Panc1 (cell line): ENCODE measurements at regions not wholly inside any gene's neighbourhood (a gene's known extent, or its start where the extent isn't known, plus 50 kb on each side); places are given as distances from the start of the nearest gene placed in this dataset.

ENCODE experiments used
- ATAC-seq: fragments of 200-7000 bp; cut with Tn5 transposase; 2 replicates; pipeline ENCODE4 v1.9.1; 2020; ENCODE audit warnings: mild to moderate bottlenecking, moderate library complexity
- BruUV-seq: library from RNA; stranded (reverse); fragments of 400-500 nt; replicated peaks from 2 replicates; lab custom pipeline; 2021; lab: Mats Ljungman, UMichigan
- CTCF ChIA-PET: fragments of 300-600 bp; sonication (Branson Sonifier 250); formaldehyde crosslinking; loops from one replicate; lab custom pipeline; 2022; ENCODE audit warnings: antibody characterized with exemption; lab: Charles Lee
- POLR2A ChIA-PET: fragments of 300-600 bp; sonication (Branson Sonifier 250); formaldehyde crosslinking; loops from one replicate; lab custom pipeline; 2022; ENCODE audit warnings: antibody characterized with exemption; lab: Charles Lee
- DNase-seq: peaks from one replicate; pipeline ENCODE4 v3.0.0-alpha.2; 2010; ENCODE audit warnings: low read depth, low spot score
- H3K27ac ChIP-seq: 2 replicates; pipeline ENCODE4 v1.5.1; 2011; ENCODE audit warnings: mild to moderate bottlenecking, low read length, inconsistent platforms
- H3K27me3 ChIP-seq: fragments of 200-500 bp; sonication (Bioruptor generic); 2 replicates; pipeline ENCODE4 v1.6.0; 2014; ENCODE audit warnings: low read length, inconsistent platforms; ENCODE audit not compliant: control insufficient read depth, insufficient read depth
- H3K36me3 ChIP-seq: fragments of 200-500 bp; sonication (Bioruptor generic); 2 replicates; pipeline ENCODE4 v1.5.1; 2014; ENCODE audit warnings: inconsistent platforms, mild to moderate bottlenecking, low read length, moderate library complexity; ENCODE audit not compliant: control insufficient read depth, insufficient read depth
- H3K4me1 ChIP-seq: 2 replicates; pipeline ENCODE4 v1.5.1; 2011; ENCODE audit warnings: inconsistent platforms, mild to moderate bottlenecking, low read length, moderate library complexity; ENCODE audit not compliant: control insufficient read depth, insufficient read depth
- H3K4me3 ChIP-seq, 2 experiments: 2 replicates each; pipeline ENCODE4 v1.5.1; 2011 to 2012; ENCODE audit warnings: low read depth in 2 of 2, low read length in 2 of 2, mild to moderate bottlenecking in 2 of 2, inconsistent platforms in 1 of 2, moderate library complexity in 1 of 2
- H3K9me3 ChIP-seq: fragments of 200-500 bp; sonication (Bioruptor generic); 2 replicates; pipeline ENCODE4 v1.5.1; 2014; ENCODE audit warnings: low read depth, mild to moderate bottlenecking, inconsistent platforms, low read length, moderate library complexity; ENCODE audit not compliant: control insufficient read depth, insufficient read depth
- POLR2AphosphoS5 ChIP-seq: IDR thresholded peaks from 2 replicates; pipeline ENCODE4 v1.6.1; 2012; ENCODE audit warnings: mild to moderate bottlenecking, low read depth, low read length, moderate library complexity
- SIN3A ChIP-seq: IDR thresholded peaks from 2 replicates; pipeline ENCODE4 v1.6.1; 2012; ENCODE audit warnings: low read depth, mild to moderate bottlenecking, low read length, moderate library complexity, borderline replicate concordance; ENCODE audit not compliant: insufficient read depth
- TCF7L2 ChIP-seq: IDR thresholded peaks from 2 replicates; pipeline ENCODE4 v1.6.1; 2011; ENCODE audit warnings: mild to moderate bottlenecking, low read depth, low read length, inconsistent platforms
- in situ Hi-C: cut with HindIII; loops from 2 replicates; pipeline ENCODE4 v1.10.0; 2016; ENCODE audit warnings: low sequenced_read_pairs, low pct_unique_long_range_greater_than_20kb
- intact Hi-C: fragments of 100-400 bp; cut with micrococcal nuclease; formaldehyde crosslinking; loops from one replicate; pipeline ENCODE4 v1.10.0; 2022; ENCODE audit not compliant: unreplicated experiment
- TF ChIP-seq, protein P1 (sequence below), 2 experiments: IDR thresholded peaks; 2 replicates each; pipeline ENCODE4 v1.6.1; 2011 to 2012; ENCODE audit warnings: low read depth in 2 of 2, control low read depth in 1 of 2, low read length in 1 of 2, mild to moderate bottlenecking in 1 of 2, moderate library complexity in 1 of 2; ENCODE audit not compliant: insufficient read depth in 1 of 2
- TF ChIP-seq, protein P2 (sequence below): fragments of 450-650 bp; IDR thresholded peaks from 2 replicates; pipeline ENCODE4 v1.5.1; 2017; ENCODE audit warnings: mild to moderate bottlenecking

DNA sequence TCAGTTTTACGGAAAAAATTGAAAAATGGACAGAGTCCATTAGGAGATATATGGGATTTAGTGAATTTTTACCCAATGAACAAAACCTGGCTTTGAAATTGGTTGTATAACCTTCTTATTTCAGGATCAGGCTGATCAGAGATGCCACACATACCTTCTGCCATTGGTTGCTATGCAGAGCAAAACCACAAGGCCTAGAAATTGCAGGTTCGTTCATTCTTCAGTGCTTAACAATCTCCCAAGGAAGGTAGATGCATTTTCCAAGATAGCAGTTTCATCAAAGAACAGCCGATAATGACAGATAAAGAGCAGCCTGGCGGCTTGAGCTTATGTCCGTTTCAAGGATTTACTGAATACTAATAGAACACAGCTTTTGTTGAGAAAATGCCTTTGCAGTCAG lies 868.8 kb downstream of the EPHA4 start:
- no peaks in the 10 kb centered on the region for H3K9me3 ChIP-seq
- H3K27me3 ChIP-seq = no peaks in the 10 kb centered on the region
- ChIA-PET POLR2A (no interaction called here), CTCF (no interaction called here)
- H3K4me3 ChIP-seq = no peak overlapping the region
- H3K36me3 ChIP-seq = no peaks in the 10 kb centered on the region
- in situ Hi-C loops = no loop called here
- ATAC-seq (no peak), DNase-seq (no peak)
- TF ChIP-seq SIN3A (no peak), TCF7L2 (no peak)
- intact Hi-C loops = no loop called here
- no TSS peak for BruUV-seq
- H3K27ac ChIP-seq = no peak overlapping the region
- H3K4me1 ChIP-seq = no peaks in the 10 kb centered on the region

DNA sequence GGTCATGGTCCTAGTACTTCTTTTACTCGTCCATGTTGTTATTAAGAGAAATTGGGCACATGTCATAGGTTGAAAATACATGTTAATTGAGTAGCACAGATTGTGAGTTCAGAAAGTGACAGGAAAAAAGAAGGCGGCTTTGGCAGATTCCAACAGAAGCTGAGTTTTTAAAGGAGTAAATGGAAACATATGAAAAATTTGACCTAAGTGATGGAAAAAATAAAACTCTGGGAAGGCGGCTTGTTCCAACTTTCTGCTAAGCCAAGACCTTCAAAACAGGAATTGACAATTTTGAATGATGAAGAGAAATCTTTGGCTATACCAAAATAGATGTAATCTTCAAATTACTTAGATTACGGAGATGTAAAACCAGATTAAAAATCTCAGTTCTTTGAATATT lies 868.0 kb downstream of the EPHA4 start:
- Histone ChIP-seq H3K27me3 (no peaks in the 10 kb centered on the region), H3K27ac (no peak overlapping the region), H3K36me3 (no peaks in the 10 kb centered on the region), H3K4me1 (no peaks in the 10 kb centered on the region), H3K9me3 (no peaks in the 10 kb centered on the region), H3K4me3 (no peak overlapping the region)
- TF ChIP-seq, protein P1, sequence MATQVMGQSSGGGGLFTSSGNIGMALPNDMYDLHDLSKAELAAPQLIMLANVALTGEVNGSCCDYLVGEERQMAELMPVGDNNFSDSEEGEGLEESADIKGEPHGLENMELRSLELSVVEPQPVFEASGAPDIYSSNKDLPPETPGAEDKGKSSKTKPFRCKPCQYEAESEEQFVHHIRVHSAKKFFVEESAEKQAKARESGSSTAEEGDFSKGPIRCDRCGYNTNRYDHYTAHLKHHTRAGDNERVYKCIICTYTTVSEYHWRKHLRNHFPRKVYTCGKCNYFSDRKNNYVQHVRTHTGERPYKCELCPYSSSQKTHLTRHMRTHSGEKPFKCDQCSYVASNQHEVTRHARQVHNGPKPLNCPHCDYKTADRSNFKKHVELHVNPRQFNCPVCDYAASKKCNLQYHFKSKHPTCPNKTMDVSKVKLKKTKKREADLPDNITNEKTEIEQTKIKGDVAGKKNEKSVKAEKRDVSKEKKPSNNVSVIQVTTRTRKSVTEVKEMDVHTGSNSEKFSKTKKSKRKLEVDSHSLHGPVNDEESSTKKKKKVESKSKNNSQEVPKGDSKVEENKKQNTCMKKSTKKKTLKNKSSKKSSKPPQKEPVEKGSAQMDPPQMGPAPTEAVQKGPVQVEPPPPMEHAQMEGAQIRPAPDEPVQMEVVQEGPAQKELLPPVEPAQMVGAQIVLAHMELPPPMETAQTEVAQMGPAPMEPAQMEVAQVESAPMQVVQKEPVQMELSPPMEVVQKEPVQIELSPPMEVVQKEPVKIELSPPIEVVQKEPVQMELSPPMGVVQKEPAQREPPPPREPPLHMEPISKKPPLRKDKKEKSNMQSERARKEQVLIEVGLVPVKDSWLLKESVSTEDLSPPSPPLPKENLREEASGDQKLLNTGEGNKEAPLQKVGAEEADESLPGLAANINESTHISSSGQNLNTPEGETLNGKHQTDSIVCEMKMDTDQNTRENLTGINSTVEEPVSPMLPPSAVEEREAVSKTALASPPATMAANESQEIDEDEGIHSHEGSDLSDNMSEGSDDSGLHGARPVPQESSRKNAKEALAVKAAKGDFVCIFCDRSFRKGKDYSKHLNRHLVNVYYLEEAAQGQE (IDR thresholded peaks at IDR 0.05; ENCODE audit: insufficient read depth in 1 of 2, low read depth in 2 of 2, low read length in 1 of 2) = no peak
- no peak for TF ChIP-seq POLR2AphosphoS5
- TF ChIP-seq, protein P2, sequence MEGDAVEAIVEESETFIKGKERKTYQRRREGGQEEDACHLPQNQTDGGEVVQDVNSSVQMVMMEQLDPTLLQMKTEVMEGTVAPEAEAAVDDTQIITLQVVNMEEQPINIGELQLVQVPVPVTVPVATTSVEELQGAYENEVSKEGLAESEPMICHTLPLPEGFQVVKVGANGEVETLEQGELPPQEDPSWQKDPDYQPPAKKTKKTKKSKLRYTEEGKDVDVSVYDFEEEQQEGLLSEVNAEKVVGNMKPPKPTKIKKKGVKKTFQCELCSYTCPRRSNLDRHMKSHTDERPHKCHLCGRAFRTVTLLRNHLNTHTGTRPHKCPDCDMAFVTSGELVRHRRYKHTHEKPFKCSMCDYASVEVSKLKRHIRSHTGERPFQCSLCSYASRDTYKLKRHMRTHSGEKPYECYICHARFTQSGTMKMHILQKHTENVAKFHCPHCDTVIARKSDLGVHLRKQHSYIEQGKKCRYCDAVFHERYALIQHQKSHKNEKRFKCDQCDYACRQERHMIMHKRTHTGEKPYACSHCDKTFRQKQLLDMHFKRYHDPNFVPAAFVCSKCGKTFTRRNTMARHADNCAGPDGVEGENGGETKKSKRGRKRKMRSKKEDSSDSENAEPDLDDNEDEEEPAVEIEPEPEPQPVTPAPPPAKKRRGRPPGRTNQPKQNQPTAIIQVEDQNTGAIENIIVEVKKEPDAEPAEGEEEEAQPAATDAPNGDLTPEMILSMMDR = no peak
- no peak for TF ChIP-seq SIN3A
- TF ChIP-seq TCF7L2 = no peak
- in situ Hi-C loops (no loop called here), intact Hi-C loops (no loop called here)
- DNase-seq (no peak), ATAC-seq (no peak)
- ChIA-PET POLR2A (no interaction called here), CTCF (no interaction called here)
- BruUV-seq = no TSS peak

DNA sequence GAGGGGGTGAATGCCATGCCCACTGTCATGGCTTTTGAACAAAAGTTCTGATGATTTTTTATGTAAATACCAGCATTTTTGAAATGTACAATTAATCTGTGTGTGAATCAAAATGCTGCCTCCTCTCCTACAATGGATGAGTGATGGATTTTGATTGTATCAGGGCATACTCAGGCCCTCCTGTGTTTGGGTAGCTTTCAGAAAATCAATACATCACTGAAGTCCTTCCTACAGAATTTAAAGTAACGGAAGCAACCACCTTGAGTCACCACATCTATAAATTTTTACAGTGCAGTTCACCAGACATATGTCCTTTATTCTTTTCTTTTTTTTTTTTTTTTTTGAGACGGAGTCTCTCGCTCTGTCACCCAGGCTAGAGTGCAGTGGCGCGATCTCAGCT lies 867.3 kb downstream of the EPHA4 start:
- CTCF ChIA-PET = no interaction called here
- Histone ChIP-seq H3K4me1 (no peaks in the 10 kb centered on the region), H3K36me3 (no peaks in the 10 kb centered on the region), H3K27me3 (no peaks in the 10 kb centered on the region), H3K27ac (no peak overlapping the region), H3K9me3 (no peaks in the 10 kb centered on the region), H3K4me3 (no peak overlapping the region)
- in situ Hi-C loops = no loop called here
- no TSS peak for BruUV-seq
- TF ChIP-seq SIN3A = no peak
- ATAC-seq (no peak), DNase-seq (no peak)
- intact Hi-C loops = no loop called here
- POLR2A ChIA-PET = no interaction called here
